Activated CD4-positive, alpha-beta T cell treated with anti-CD3 and anti-CD28 coated beads, Interleukin-2, amount 50 U/mL, for 1 hour (primary cell): ENCODE measurements at regions not wholly inside any gene's neighbourhood (a gene's known extent, or its start where the extent isn't known, plus 50 kb on each side); places are given as distances from the start of the nearest gene placed in this dataset.
"Not testable (repeated sequence)": the region's sequence is repeated elsewhere in the genome, so short reads cannot be mapped to it uniquely, and the experiment has no call there.

Source experiments
- DNase-seq: peaks from one replicate; pipeline ENCODE4 v3.0.0-alpha.2; 2020

GRCh38 chrX:63285375-63285774 is 65.8 kb downstream of the SPIN4 start:
- DNase-seq, result no peak

- DNase-seq, result no peak
These were observed 66.5 kb downstream of the SPIN4 start for GRCh38 chrX:63284659-63285058.

GRCh38 chrX:63283348-63283747 is 67.8 kb downstream of the SPIN4 start:
- DNase-seq, result no peak

GRCh38 chrX:63282828-63283227 is 68.3 kb downstream of the SPIN4 start:
- no peak for DNase-seq

GRCh38 chrX:63282077-63282476 is 69.1 kb downstream of the SPIN4 start:
- no peak for DNase-seq

- no peak for DNase-seq
These were observed 69.7 kb downstream of the SPIN4 start for GRCh38 chrX:63281465-63281864.

- DNase-seq, result not testable (repeated sequence)
These were observed 73.7 kb downstream of the SPIN4 start for GRCh38 chrX:63277394-63277793.

GRCh38 chrX:63275127-63275526 is 76.0 kb downstream of the SPIN4 start:
- DNase-seq, result peak; percentile 0

GRCh38 chrX:63270873-63271272 is 80.3 kb downstream of the SPIN4 start:
- DNase-seq, result no peak

- no peak for DNase-seq
These were observed 93.0 kb downstream of the SPIN4 start for GRCh38 chrX:63258144-63258543.

- DNase-seq, result peak; percentile 10
These were observed 100.8 kb downstream of the SPIN4 start for GRCh38 chrX:63250253-63250868.

- not testable (repeated sequence) for DNase-seq
These were observed 108.4 kb downstream of the SPIN4 start for GRCh38 chrX:63242689-63243088.

GRCh38 chrX:63235963-63236362 is 115.2 kb downstream of the SPIN4 start:
- DNase-seq, result not testable (repeated sequence)

- not testable (repeated sequence) for DNase-seq
These were observed 118.1 kb downstream of the SPIN4 start for GRCh38 chrX:63233013-63233412.

- not testable (repeated sequence) for DNase-seq
These were observed 132.9 kb downstream of the SPIN4 start for GRCh38 chrX:63218202-63218601.

- not testable (repeated sequence) for DNase-seq
These were observed 133.6 kb downstream of the SPIN4 start for GRCh38 chrX:63217549-63217948.

- DNase-seq, result not testable (repeated sequence)
These were observed 141.5 kb downstream of the SPIN4 start for GRCh38 chrX:63209645-63210044.

- DNase-seq, result not testable (repeated sequence)
These were observed 142.0 kb downstream of the SPIN4 start for GRCh38 chrX:63209128-63209527.

GRCh38 chrX:63204266-63205074 is 146.7 kb downstream of the SPIN4 start:
- not testable (repeated sequence) for DNase-seq

- not testable (repeated sequence) for DNase-seq
These were observed 149.1 kb downstream of the SPIN4 start for GRCh38 chrX:63201987-63202386.

GRCh38 chrX:63198693-63199092 is 152.4 kb downstream of the SPIN4 start:
- DNase-seq, result not testable (repeated sequence)

GRCh38 chrX:63192366-63193041 is 158.6 kb downstream of the SPIN4 start:
- DNase-seq, result not testable (repeated sequence)

- DNase-seq, result no peak
These were observed 165.0 kb downstream of the SPIN4 start for GRCh38 chrX:63186137-63186536.

- DNase-seq, result not testable (repeated sequence)
These were observed 171.3 kb downstream of the SPIN4 start for GRCh38 chrX:63179852-63180251.
